ENCODE measurements at regions not wholly inside any gene's neighbourhood (a gene's known extent, or its start where the extent isn't known, plus 50 kb on each side); places are given as distances from the start of the nearest gene placed in this dataset.

- no peak overlapping the region for H3K27ac Mint-ChIP-seq
- Histone ChIP-seq H3K27me3 (ENCODE audit: control insufficient read depth, insufficient read depth, low read length, poor library complexity, severe bottlenecking) (peaks cover 16% of the 10 kb centered on the region), H3K9me3 (ENCODE audit: control insufficient read depth, low read length) (no peaks in the 10 kb centered on the region), H3K27ac (ENCODE audit: low read depth, low read length) (no peak overlapping the region), H3K4me3 (ENCODE audit: low read length) (no peak overlapping the region), H3K36me3 (ENCODE audit: control insufficient read depth, insufficient read depth, low read length) (no peaks in the 10 kb centered on the region), H3K9ac (ENCODE audit: extremely low read depth, low read length, poor library complexity, severe bottlenecking) (no peak overlapping the region), H3K4me1 (ENCODE audit: control insufficient read depth, insufficient read depth, low read length) (no peaks in the 10 kb centered on the region)
- peaks cover 54% of the 10 kb centered on the region for H3K27me3 Mint-ChIP-seq (ENCODE audit: insufficient read depth)
- no peak overlapping the region for H3K4me3 Mint-ChIP-seq
- no peak for DNase-seq
- H3K36me3 Mint-ChIP-seq (ENCODE audit: low read depth) = no peaks in the 10 kb centered on the region
- H3K9me3 Mint-ChIP-seq = no peaks in the 10 kb centered on the region
- 90 to 95% methylated on average over 4 to 6 of the region's 6 CpGs for WGBS, 2 experiments (ENCODE audit: insufficient coverage in 1 of 2, insufficient read length in 1 of 2)
- no peak for TF ChIP-seq CTCF (conservative IDR thresholded peaks at IDR 0.05)
- peaks cover 12% of the 10 kb centered on the region for H3K4me1 Mint-ChIP-seq
Measured at GRCh38 chr10:75288140-75288711, 52.5 kb upstream of the COMTD1 start.

GRCh38 chr10:75287697-75288096 lies 51.9 kb upstream of the COMTD1 start:
- H3K9ac ChIP-seq (ENCODE audit: extremely low read depth, low read length, poor library complexity, severe bottlenecking) = no peak overlapping the region
- no peaks in the 10 kb centered on the region for H3K4me1 ChIP-seq (ENCODE audit: control insufficient read depth, insufficient read depth, low read length)
- Mint-ChIP-seq H3K27ac (no peak overlapping the region), H3K4me1 (peaks cover 16% of the 10 kb centered on the region), H3K4me3 (no peak overlapping the region), H3K36me3 (ENCODE audit: low read depth) (no peaks in the 10 kb centered on the region), H3K9me3 (no peaks in the 10 kb centered on the region), H3K27me3 (ENCODE audit: insufficient read depth) (peaks cover 51% of the 10 kb centered on the region)
- no peaks in the 10 kb centered on the region for H3K9me3 ChIP-seq (ENCODE audit: control insufficient read depth, low read length)
- 86 to 93% methylated on average over 1 to 4 of the region's 4 CpGs for WGBS, 2 experiments (ENCODE audit: insufficient coverage in 1 of 2, insufficient read length in 1 of 2)
- no peaks in the 10 kb centered on the region for H3K36me3 ChIP-seq (ENCODE audit: control insufficient read depth, insufficient read depth, low read length)
- peaks cover 13% of the 10 kb centered on the region for H3K27me3 ChIP-seq (ENCODE audit: control insufficient read depth, insufficient read depth, low read length, poor library complexity, severe bottlenecking)
- no peak overlapping the region for H3K4me3 ChIP-seq (ENCODE audit: low read length)
- DNase-seq = no peak
- TF ChIP-seq CTCF (conservative IDR thresholded peaks at IDR 0.05) = no peak
- H3K27ac ChIP-seq (ENCODE audit: low read depth, low read length) = no peak overlapping the region

DNA sequence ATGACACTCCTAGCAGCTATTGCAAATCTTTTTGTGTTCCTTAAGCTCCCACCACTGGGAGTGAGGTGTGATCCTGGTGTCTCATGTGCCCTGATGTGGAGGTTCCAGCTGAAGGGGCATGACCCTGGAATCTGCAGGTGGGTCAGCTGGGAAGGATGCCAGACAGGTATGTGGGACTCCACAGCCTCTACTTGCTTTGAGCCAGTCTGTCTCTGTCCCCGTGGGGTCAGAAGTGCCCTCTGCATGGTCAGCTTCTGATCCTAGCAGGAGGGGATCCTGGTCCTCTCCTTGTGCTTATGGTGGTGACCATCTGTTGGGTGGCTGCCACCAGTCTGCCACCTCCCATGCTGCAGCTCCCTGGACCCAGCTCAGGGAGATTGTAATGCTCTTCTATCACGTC lies 51.1 kb upstream of the COMTD1 start:
- no peaks in the 10 kb centered on the region for H3K36me3 Mint-ChIP-seq (ENCODE audit: low read depth)
- Histone ChIP-seq H3K4me1 (ENCODE audit: control insufficient read depth, insufficient read depth, low read length) (no peaks in the 10 kb centered on the region), H3K9me3 (ENCODE audit: control insufficient read depth, low read length) (no peaks in the 10 kb centered on the region), H3K9ac (ENCODE audit: extremely low read depth, low read length, poor library complexity, severe bottlenecking) (no peak overlapping the region), H3K36me3 (ENCODE audit: control insufficient read depth, insufficient read depth, low read length) (no peaks in the 10 kb centered on the region), H3K27ac (ENCODE audit: low read depth, low read length) (no peak overlapping the region), H3K4me3 (ENCODE audit: low read length) (no peak overlapping the region), H3K27me3 (ENCODE audit: control insufficient read depth, insufficient read depth, low read length, poor library complexity, severe bottlenecking) (peaks cover 6% of the 10 kb centered on the region)
- no peak for DNase-seq
- no peak for TF ChIP-seq CTCF (conservative IDR thresholded peaks at IDR 0.05)
- H3K9me3 Mint-ChIP-seq = no peaks in the 10 kb centered on the region
- peaks cover 16% of the 10 kb centered on the region for H3K4me1 Mint-ChIP-seq
- peaks cover 52% of the 10 kb centered on the region for H3K27me3 Mint-ChIP-seq (ENCODE audit: insufficient read depth)
- WGBS, 2 experiments (ENCODE audit: insufficient coverage in 1 of 2, insufficient read length in 1 of 2) = 77 to 78% methylated on average over 1 to 2 of the region's 2 CpGs
- no peak overlapping the region for H3K4me3 Mint-ChIP-seq
- no peak overlapping the region for H3K27ac Mint-ChIP-seq
